ENCODE measurements at regions not wholly inside any gene's neighbourhood (a gene's known extent, or its start where the extent isn't known, plus 50 kb on each side); places are given as distances from the start of the nearest gene placed in this dataset.
A peak's percentile ranks its signal among the peaks of the same experiment; 100 is the strongest.

DNA sequence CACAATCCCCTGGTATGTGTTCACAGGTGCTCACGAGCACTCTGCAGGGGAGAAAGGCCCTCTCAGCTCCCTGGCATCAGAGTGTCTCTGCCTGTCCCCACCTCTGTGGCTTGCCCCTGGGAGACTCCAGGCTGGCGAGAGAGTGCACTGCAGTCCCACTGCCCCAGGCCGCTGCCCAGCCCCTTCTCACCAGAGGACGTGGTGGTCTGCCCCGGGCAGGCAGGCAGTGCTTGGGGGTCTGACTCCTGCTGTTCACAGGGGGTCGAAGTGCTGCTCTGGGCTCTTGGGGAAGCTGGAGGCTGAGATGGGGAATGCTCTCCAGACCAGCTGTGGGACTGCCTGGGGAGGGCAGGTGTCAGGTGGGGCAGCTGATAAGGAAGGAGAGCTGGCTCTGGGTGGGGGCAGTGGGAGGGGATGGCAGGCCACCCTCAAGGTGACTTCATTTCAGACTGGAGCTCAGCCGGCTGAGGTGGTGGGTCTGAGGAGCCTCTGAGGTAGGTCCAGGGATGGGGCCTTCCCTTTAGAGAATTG lies 151.0 kb upstream of the B3GAT1 start:
- H3K36me3 ChIP-seq (ENCODE audit: control insufficient read depth in 2 of 3, insufficient read depth in 3 of 3, low read length in 3 of 3), result no peaks in the 10 kb centered on the region
- no peak for FAIRE-seq
- no peak overlapping the region for H3K9ac ChIP-seq (ENCODE audit: low read length in 3 of 3)

DNA sequence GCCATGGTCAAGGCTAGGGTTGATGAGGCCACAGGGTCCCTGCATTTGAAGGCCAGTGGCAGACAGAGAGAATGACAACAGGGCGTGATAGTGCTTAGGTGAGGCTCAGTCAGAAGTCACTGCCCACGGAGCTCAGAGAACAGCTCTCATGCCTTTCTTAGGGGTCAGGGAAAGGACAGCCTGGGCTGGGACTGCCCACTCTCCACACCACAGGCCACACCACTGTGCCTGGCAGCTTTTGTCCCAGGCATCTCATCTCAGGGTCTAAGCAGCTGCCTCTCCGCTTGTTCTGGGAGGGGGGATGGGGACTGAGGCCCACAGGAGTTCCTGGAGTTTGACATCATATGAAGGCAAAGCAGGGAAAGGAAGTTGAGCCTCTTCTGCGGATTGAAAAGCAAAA lies 150.2 kb upstream of the B3GAT1 start:
- no peak for FAIRE-seq
- Histone ChIP-seq H3K36me3 (ENCODE audit: control insufficient read depth in 2 of 3, insufficient read depth in 3 of 3, low read length in 3 of 3) (no peaks in the 10 kb centered on the region), H3K9me3 (ENCODE audit: control insufficient read depth in 2 of 3, insufficient read depth in 1 of 3, low read length in 3 of 3) (peaks cover 0 to 3% (median 0%) of the 10 kb centered on the region in 3 donors), H3K9ac (ENCODE audit: low read length in 3 of 3) (no peak overlapping the region), H3K27me3 (ENCODE audit: control insufficient read depth, insufficient read depth, low read length) (no peaks in the 10 kb centered on the region), H3K27ac (ENCODE audit: low read depth in 2 of 2, low read length in 2 of 2) (no peak overlapping the region), H3K4me1 (ENCODE audit: control insufficient read depth in 2 of 3, insufficient read depth in 2 of 3, low read depth in 1 of 3, low read length in 3 of 3) (no peaks in the 10 kb centered on the region), H3K4me3 (ENCODE audit: low read length in 3 of 3) (no peak overlapping the region)
- peak in 3 of 5 donors; percentile 9 to 33 (median 12) for DNase-seq
- TF ChIP-seq, protein P1, sequence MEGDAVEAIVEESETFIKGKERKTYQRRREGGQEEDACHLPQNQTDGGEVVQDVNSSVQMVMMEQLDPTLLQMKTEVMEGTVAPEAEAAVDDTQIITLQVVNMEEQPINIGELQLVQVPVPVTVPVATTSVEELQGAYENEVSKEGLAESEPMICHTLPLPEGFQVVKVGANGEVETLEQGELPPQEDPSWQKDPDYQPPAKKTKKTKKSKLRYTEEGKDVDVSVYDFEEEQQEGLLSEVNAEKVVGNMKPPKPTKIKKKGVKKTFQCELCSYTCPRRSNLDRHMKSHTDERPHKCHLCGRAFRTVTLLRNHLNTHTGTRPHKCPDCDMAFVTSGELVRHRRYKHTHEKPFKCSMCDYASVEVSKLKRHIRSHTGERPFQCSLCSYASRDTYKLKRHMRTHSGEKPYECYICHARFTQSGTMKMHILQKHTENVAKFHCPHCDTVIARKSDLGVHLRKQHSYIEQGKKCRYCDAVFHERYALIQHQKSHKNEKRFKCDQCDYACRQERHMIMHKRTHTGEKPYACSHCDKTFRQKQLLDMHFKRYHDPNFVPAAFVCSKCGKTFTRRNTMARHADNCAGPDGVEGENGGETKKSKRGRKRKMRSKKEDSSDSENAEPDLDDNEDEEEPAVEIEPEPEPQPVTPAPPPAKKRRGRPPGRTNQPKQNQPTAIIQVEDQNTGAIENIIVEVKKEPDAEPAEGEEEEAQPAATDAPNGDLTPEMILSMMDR (IDR thresholded peaks at IDR 0.05; ENCODE audit: borderline replicate concordance, extremely low read depth, insufficient read depth), result no peak
- intact Hi-C loops (cut with DNase I), result no loop called here

More for the DNA sequence above, 151.0 kb upstream of the B3GAT1 start:
- DNase-seq, result peak in 1 of 5 donors; percentile 5
- TF ChIP-seq, protein P1 (IDR thresholded peaks at IDR 0.05; ENCODE audit: borderline replicate concordance, extremely low read depth, insufficient read depth), result no peak
- no peaks in the 10 kb centered on the region for H3K4me1 ChIP-seq (ENCODE audit: control insufficient read depth in 2 of 3, insufficient read depth in 2 of 3, low read depth in 1 of 3, low read length in 3 of 3)
- peaks cover 0 to 3% (median 0%) of the 10 kb centered on the region in 3 donors for H3K9me3 ChIP-seq (ENCODE audit: control insufficient read depth in 2 of 3, insufficient read depth in 1 of 3, low read length in 3 of 3)
- intact Hi-C loops (cut with DNase I), result no loop called here
- H3K27me3 ChIP-seq (ENCODE audit: control insufficient read depth, insufficient read depth, low read length), result no peaks in the 10 kb centered on the region
- H3K27ac ChIP-seq (ENCODE audit: low read depth in 2 of 2, low read length in 2 of 2), result no peak overlapping the region
- no peak overlapping the region for H3K4me3 ChIP-seq (ENCODE audit: low read length in 3 of 3)

- H3K9ac ChIP-seq (ENCODE audit: low read length in 3 of 3), result no peak overlapping the region
- no peak overlapping the region for H3K4me3 ChIP-seq (ENCODE audit: low read length in 3 of 3)
- DNase-seq, result peak in 1 of 5 donors; percentile 33
- H3K4me1 ChIP-seq (ENCODE audit: control insufficient read depth in 2 of 3, insufficient read depth in 2 of 3, low read depth in 1 of 3, low read length in 3 of 3), result no peaks in the 10 kb centered on the region
- H3K27ac ChIP-seq (ENCODE audit: low read depth in 2 of 2, low read length in 2 of 2), result no peak overlapping the region
- TF ChIP-seq, protein P1 (IDR thresholded peaks at IDR 0.05; ENCODE audit: borderline replicate concordance, extremely low read depth, insufficient read depth), result no peak
- H3K9me3 ChIP-seq (ENCODE audit: control insufficient read depth in 2 of 3, insufficient read depth in 1 of 3, low read length in 3 of 3), result peaks cover 0 to 3% (median 0%) of the 10 kb centered on the region in 3 donors
- no peaks in the 10 kb centered on the region for H3K36me3 ChIP-seq (ENCODE audit: control insufficient read depth in 2 of 3, insufficient read depth in 3 of 3, low read length in 3 of 3)
- no peak for FAIRE-seq
- H3K27me3 ChIP-seq (ENCODE audit: control insufficient read depth, insufficient read depth, low read length), result no peaks in the 10 kb centered on the region
- intact Hi-C loops (cut with DNase I), result no loop called here
Observed at GRCh38 chr11:134561331-134561720, 149.3 kb upstream of the B3GAT1 start.
